GF-D8 (cell line): ENCODE measurements at regions not wholly inside any gene's neighbourhood (a gene's known extent, or its start where the extent isn't known, plus 50 kb on each side); places are given as distances from the start of the nearest gene placed in this dataset.
A peak's percentile ranks its signal among the peaks of the same experiment; 100 is the strongest.
"Not testable (repeated sequence)": the region's sequence is repeated elsewhere in the genome, so short reads cannot be mapped to it uniquely, and the experiment has no call there.

Source experiments
- DNase-seq: peaks from one replicate; lab custom pipeline; 2025; lab: John Stamatoyannopoulos, UW

GRCh38 chr7:106376026-106376799 lies 91.4 kb upstream of the NAMPT start:
- no peak for DNase-seq

DNA sequence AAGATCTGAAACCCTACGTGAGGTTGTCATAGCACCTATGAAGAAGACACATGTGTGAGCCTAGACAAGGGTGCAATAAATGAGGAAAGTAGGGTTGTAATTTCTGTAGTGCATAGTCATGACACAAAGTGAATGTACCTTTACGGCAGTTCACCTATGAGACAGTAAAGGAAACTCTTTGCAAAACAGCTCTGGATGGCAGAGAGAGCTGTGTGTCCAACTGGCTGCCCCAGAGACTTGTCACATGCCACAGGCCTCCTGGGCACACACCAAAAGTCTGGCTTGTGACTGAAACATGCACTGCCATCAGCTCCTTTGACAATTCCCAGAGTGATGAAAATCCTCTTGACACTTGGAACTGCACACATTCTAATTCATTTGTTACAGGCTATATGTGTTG lies 90.7 kb upstream of the NAMPT start:
- DNase-seq, result no peak

- no peak for DNase-seq
Measured at GRCh38 chr7:106374437-106374836, 89.7 kb upstream of the NAMPT start.

DNA sequence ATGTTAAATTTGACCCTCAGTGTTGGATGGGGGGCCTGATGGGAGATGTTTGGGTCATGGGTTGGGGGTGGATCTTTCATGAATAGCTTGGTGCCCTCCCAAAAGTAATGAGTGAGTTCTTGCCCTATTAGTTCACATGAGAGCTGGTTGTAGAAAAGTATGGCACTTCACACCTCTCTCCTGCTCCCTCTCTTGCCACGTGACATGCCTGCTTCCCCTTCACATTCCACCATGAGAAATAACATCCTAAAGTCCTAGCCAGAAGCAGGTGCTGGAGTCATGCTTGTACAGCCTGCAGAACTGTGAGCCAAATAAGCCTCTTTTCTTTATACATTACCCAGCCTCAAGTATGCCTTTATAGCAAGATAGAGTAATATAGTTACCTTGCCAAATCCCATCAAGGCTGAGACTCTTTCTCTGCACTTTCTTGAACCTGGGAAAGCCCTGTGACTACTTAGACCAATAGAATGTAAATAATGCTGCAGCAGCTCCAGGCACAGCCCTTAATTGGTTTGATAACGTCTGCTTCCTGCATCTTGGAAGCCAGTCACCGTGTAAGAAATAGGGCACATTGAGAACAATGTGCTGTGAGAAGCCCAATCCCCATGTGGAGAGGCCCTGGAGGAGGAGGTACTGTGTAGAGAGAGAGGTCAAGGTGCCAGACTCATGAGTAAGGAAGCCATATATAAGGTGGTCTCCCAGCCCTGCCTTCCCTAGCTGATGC lies 88.0 kb upstream of the NAMPT start:
- DNase-seq, result no peak

DNA sequence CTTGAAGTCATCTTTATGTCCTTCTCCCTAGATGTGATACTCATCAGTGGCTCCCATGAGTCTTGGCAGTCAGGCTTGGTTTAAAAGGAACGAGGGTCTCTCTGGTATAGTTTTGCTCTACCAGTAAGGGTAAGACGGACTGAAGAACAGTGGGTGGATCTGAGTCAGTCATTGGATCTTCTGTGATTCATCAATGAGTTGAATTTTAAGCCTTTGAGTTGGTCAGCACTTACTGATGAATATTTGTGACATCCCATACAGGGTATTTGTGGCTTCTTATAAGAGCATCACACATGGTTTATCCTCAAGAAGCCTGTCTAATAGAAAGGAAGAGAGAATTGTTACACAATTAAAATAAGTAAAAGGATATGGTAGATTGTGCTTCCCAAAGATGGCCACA lies 87.3 kb upstream of the NAMPT start:
- DNase-seq, result no peak

- no peak for DNase-seq
Measured at GRCh38 chr7:106371629-106372028, 86.8 kb upstream of the NAMPT start.

- no peak for DNase-seq
Measured at GRCh38 chr7:106370542-106370941, 85.8 kb upstream of the NAMPT start.

DNA sequence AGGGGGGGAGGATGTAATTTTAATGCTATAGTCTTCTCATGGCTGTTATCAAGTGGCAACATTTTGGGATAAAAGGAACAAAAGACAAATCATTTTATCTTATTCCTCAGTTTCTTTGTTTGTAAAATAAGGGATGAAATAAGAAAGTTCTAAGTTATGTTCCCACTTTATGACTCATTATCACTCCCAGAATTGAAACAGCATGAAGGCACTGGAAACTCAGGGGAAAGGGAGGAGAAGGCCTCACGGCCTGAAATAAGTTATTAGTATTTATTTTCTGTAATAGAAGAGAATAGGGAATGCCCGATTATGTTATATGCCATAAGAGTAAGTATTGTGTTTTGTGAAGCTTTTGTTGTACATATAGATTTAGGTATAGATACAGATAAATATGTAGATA lies 85.0 kb upstream of the NAMPT start:
- no peak for DNase-seq

- no peak for DNase-seq
Measured at GRCh38 chr7:106369352-106369751, 84.6 kb upstream of the NAMPT start.

GRCh38 chr7:106367664-106368063 lies 82.9 kb upstream of the NAMPT start:
- no peak for DNase-seq

- no peak for DNase-seq
Measured at GRCh38 chr7:106367018-106367420, 82.2 kb upstream of the NAMPT start.

- DNase-seq, result peak; percentile 48
Measured at GRCh38 chr7:106365252-106366005, 80.6 kb upstream of the NAMPT start.

DNA sequence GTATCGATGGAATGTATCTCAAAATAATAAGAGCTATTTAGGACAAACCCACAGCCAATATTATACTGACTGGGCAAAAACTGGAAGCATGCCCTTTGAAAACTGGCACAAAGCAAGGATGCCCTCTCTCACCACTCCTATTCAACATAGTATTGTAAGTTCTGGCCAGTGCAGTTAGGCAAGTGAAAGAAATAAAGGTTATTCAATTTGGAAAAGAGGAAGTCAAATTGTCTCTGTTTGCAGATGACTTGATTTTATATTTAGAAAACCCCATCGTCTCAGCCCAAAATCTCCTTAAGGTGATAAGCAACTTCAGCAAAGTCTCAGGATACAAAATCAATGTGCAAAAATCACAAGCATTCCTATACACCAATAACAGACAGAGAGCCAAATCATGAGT lies 77.7 kb upstream of the NAMPT start:
- DNase-seq, result not testable (repeated sequence)

- DNase-seq, result no peak
Measured at GRCh38 chr7:106358103-106358663, 73.4 kb upstream of the NAMPT start.

- DNase-seq, result no peak
Measured at GRCh38 chr7:106357675-106358074, 72.9 kb upstream of the NAMPT start.

GRCh38 chr7:106354822-106355221 lies 70.0 kb upstream of the NAMPT start:
- no peak for DNase-seq

DNA sequence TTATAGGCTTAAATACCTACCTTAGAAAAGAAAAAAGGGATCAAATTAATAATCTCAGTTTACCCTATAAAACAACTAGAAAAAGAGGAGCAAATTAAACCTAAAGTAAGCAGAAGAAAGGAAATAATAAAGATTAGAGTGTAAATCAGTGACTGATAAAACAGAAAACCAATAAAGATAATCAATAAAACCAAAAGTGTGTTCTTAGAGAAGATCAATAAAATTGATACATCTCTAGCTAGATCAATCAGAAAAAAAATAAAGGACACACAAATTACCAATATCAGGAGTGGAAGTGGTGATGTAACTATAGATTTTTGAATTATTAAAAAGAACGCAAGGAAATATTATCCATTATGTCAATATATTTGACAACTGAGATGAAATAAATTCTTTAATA lies 69.2 kb upstream of the NAMPT start:
- no peak for DNase-seq

DNA sequence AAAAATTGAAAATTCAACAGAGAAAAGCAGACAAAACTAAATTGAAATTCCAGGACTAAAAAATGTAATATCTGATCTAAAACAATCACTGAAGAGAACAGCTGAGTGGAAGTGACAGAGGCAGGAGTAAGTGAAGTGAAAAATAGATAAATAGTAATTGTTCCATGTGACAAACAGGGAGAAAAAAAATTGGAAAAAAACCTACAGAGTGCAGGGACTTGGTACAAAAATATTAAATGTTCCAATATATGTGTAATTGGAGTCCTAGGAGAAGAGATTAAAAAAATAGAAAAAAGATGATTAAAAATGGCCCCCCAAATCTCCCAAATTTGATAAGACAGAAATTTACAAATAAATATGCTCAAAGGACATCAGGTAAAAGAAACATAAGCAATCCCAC lies 63.4 kb upstream of the NAMPT start:
- no peak for DNase-seq

GRCh38 chr7:106347229-106347833 lies 62.5 kb upstream of the NAMPT start:
- peak; percentile 26 for DNase-seq

GRCh38 chr7:106346678-106347217 lies 62.0 kb upstream of the NAMPT start:
- peak; percentile 88 for DNase-seq

GRCh38 chr7:106346167-106346677 lies 61.4 kb upstream of the NAMPT start:
- no peak for DNase-seq
